ENCODE measurements at regions not wholly inside any gene's neighbourhood (a gene's known extent, or its start where the extent isn't known, plus 50 kb on each side); places are given as distances from the start of the nearest gene placed in this dataset.

- DNase-seq (ENCODE audit: low read depth in 4 of 4, low spot score in 1 of 4): no peak
These were observed 94.3 kb upstream of the NBEA start for GRCh38 chr13:34847766-34848165.

GRCh38 chr13:34849406-34849805, 92.7 kb upstream of the NBEA start:
- DNase-seq (ENCODE audit: low read depth in 4 of 4, low spot score in 1 of 4): no peak

GRCh38 chr13:34853161-34853560, 88.9 kb upstream of the NBEA start:
- DNase-seq (ENCODE audit: low read depth in 4 of 4, low spot score in 1 of 4): no peak

- no peak for DNase-seq (ENCODE audit: low read depth in 4 of 4, low spot score in 1 of 4)
These were observed 84.3 kb upstream of the NBEA start for GRCh38 chr13:34857558-34858325.

- no peak for DNase-seq (ENCODE audit: low read depth in 4 of 4, low spot score in 1 of 4)
These were observed 79.8 kb upstream of the NBEA start for GRCh38 chr13:34862311-34862710.

GRCh38 chr13:34862716-34863115, 79.4 kb upstream of the NBEA start:
- DNase-seq (ENCODE audit: low read depth in 4 of 4, low spot score in 1 of 4): no peak

GRCh38 chr13:34863360-34864135, 78.5 kb upstream of the NBEA start:
- DNase-seq (ENCODE audit: low read depth in 4 of 4, low spot score in 1 of 4): no peak

GRCh38 chr13:34864671-34865070, 77.4 kb upstream of the NBEA start:
- DNase-seq (ENCODE audit: low read depth in 4 of 4, low spot score in 1 of 4): no peak

GRCh38 chr13:34867590-34867989, 74.5 kb upstream of the NBEA start:
- DNase-seq (ENCODE audit: low read depth in 4 of 4, low spot score in 1 of 4): no peak

GRCh38 chr13:34868733-34869132, 73.3 kb upstream of the NBEA start:
- no peak for DNase-seq (ENCODE audit: low read depth in 4 of 4, low spot score in 1 of 4)

GRCh38 chr13:34869696-34870095, 72.4 kb upstream of the NBEA start:
- DNase-seq (ENCODE audit: low read depth in 4 of 4, low spot score in 1 of 4): no peak

- no peak for DNase-seq (ENCODE audit: low read depth in 4 of 4, low spot score in 1 of 4)
These were observed 63.7 kb upstream of the NBEA start for GRCh38 chr13:34878329-34878728.

- DNase-seq (ENCODE audit: low read depth in 4 of 4, low spot score in 1 of 4): no peak
These were observed 62.2 kb upstream of the NBEA start for GRCh38 chr13:34879851-34880250.

GRCh38 chr13:34881494-34881893, 60.6 kb upstream of the NBEA start:
- DNase-seq (ENCODE audit: low read depth in 4 of 4, low spot score in 1 of 4): no peak

GRCh38 chr13:34883396-34883795, 58.7 kb upstream of the NBEA start:
- DNase-seq (ENCODE audit: low read depth in 4 of 4, low spot score in 1 of 4): no peak

- no peak for DNase-seq (ENCODE audit: low read depth in 4 of 4, low spot score in 1 of 4)
These were observed 57.7 kb upstream of the NBEA start for GRCh38 chr13:34884366-34884765.

GRCh38 chr13:34886121-34886875, 55.8 kb upstream of the NBEA start:
- DNase-seq (ENCODE audit: low read depth in 4 of 4, low spot score in 1 of 4): no peak

GRCh38 chr13:34886987-34887386, 55.1 kb upstream of the NBEA start:
- no peak for DNase-seq (ENCODE audit: low read depth in 4 of 4, low spot score in 1 of 4)

Data from stimulated activated CD4-positive, alpha-beta T cell treated with anti-CD3 and anti-CD28 coated beads, Interleukin-1b, Interleukin-23, amount 100 ng/mL, for 24 hours (primary cell).